HCT116 (cell line): ENCODE measurements at regions not wholly inside any gene's neighbourhood (a gene's known extent, or its start where the extent isn't known, plus 50 kb on each side); places are given as distances from the start of the nearest gene placed in this dataset.

Source experiments
- ATAC-seq: fragments of 200-7000 bp; cut with Tn5 transposase; 2 replicates; pipeline ENCODE4 v1.9.1; 2020; ENCODE audit warnings: mild to moderate bottlenecking, moderate library complexity
- BruUV-seq: library from RNA; stranded (reverse); fragments of 400-500 nt; replicated peaks from 2 replicates; lab custom pipeline; 2021; lab: Mats Ljungman, UMichigan
- CTCF ChIA-PET: fragments of 300-600 bp; sonication (Branson Sonifier 250); formaldehyde crosslinking; loops from one replicate; lab custom pipeline; 2021; ENCODE audit warnings: antibody characterized with exemption; lab: Charles Lee
- POLR2A ChIA-PET: fragments of 300-600, 350-600 bp; sonication (Branson Sonifier 250); formaldehyde crosslinking; loops from one replicate; lab custom pipeline; 2021; ENCODE audit warnings: antibody characterized with exemption; lab: Charles Lee
- RAD21 ChIA-PET, 2 experiments: fragments of 300-600 bp; sonication (Branson Sonifier 250); formaldehyde crosslinking; loops; one replicate each; lab custom pipeline; 2023; ENCODE audit warnings: low total read pairs in 2 of 2; ENCODE audit not compliant: uncharacterized antibody in 2 of 2, unreplicated experiment in 2 of 2, low non-redundant PET in 1 of 2; lab: Charles Lee
- DNase-seq: peaks from one replicate; pipeline ENCODE4 v3.0.0-alpha.2; 2010; ENCODE audit warnings: low read depth, low spot score
- H2AFZ ChIP-seq: fragments of 200-600 bp; shearing (Covaris generic), sonication (generic); 2 replicates; pipeline ENCODE4 v1.6.1; 2017; ENCODE audit warnings: low read depth, mixed run types, mixed read lengths, antibody characterized with exemption, low read length; ENCODE audit not compliant: poor library complexity, severe bottlenecking
- H3K27ac ChIP-seq: 2 replicates; pipeline ENCODE4 v1.5.1; 2012; ENCODE audit warnings: low read depth, low read length
- H3K27me3 ChIP-seq: fragments of 200-600 bp; sonication (generic); 2 replicates; pipeline ENCODE4 v1.6.1; 2016; ENCODE audit warnings: mixed run types, low read length, mixed read lengths; ENCODE audit not compliant: insufficient read depth
- H3K36me3 ChIP-seq, 2 experiments: fragments of 200-500 bp in 1 of 2; fragments of 200-600 bp in 1 of 2; sonication (Bioruptor generic) in 1 of 2; sonication (generic) in 1 of 2; 2 replicates each; pipeline versions ENCODE4 v1.5.1 to v1.6.1; 2014 to 2016; ENCODE audit warnings: low read length in 2 of 2, inconsistent platforms in 1 of 2, mixed read lengths in 1 of 2, mixed run types in 1 of 2; ENCODE audit not compliant: insufficient read depth in 2 of 2, control insufficient read depth in 1 of 2
- H3K4me1 ChIP-seq, 2 experiments: fragments of 200-600 bp in 1 of 2; sonication (generic) in 1 of 2; 2 replicates each; pipeline versions ENCODE4 v1.5.1 to v1.6.1; 2012 to 2017; ENCODE audit warnings: low read length in 2 of 2, inconsistent platforms in 1 of 2, mild to moderate bottlenecking in 1 of 2, mixed read lengths in 1 of 2, mixed run types in 1 of 2, moderate library complexity in 1 of 2; ENCODE audit not compliant: insufficient read depth in 2 of 2, control insufficient read depth in 1 of 2
- H3K4me2 ChIP-seq: fragments of 200-600 bp; sonication (generic); 2 replicates; pipeline ENCODE4 v1.6.1; 2017; ENCODE audit warnings: mixed run types, low read length, mixed read lengths
- H3K4me3 ChIP-seq, 2 experiments: fragments of 200-600 bp in 1 of 2; sonication (generic) in 1 of 2; replicated peaks in 1 of 2; 2 replicates each; pipeline ENCODE4 v1.5.1; 2011 to 2016; ENCODE audit warnings: low read length in 2 of 2, control low read depth in 1 of 2, low read depth in 1 of 2, mild to moderate bottlenecking in 1 of 2, mixed read lengths in 1 of 2, mixed run types in 1 of 2
- H3K79me2 ChIP-seq: fragments of 200-600 bp; sonication (generic); 2 replicates; pipeline ENCODE4 v1.6.1; 2017; ENCODE audit warnings: mild to moderate bottlenecking, mixed run types, low read length, moderate library complexity, mixed read lengths; ENCODE audit not compliant: insufficient read depth
- H3K9ac ChIP-seq: fragments of 200-600 bp; sonication (generic); 2 replicates; pipeline ENCODE4 v1.6.1; 2016; ENCODE audit warnings: low read length, mixed read lengths
- H3K9me2 ChIP-seq: fragments of 200-600 bp; sonication (generic), shearing (Covaris generic); 2 replicates; pipeline ENCODE4 v1.6.1; 2017; ENCODE audit warnings: mixed run types, mild to moderate bottlenecking, moderate library complexity; ENCODE audit not compliant: insufficient read depth
- H3K9me3 ChIP-seq, 2 experiments: fragments of 200-500 bp in 1 of 2; fragments of 200-600 bp in 1 of 2; sonication (Bioruptor generic) in 1 of 2; sonication (generic) in 1 of 2; 2 replicates each; pipeline ENCODE4 v1.6.1; 2014 to 2017; ENCODE audit warnings: low read length in 2 of 2, mixed read lengths in 2 of 2, inconsistent platforms in 1 of 2, low read depth in 1 of 2, mild to moderate bottlenecking in 1 of 2, mixed run types in 1 of 2, moderate library complexity in 1 of 2; ENCODE audit not compliant: control insufficient read depth in 1 of 2, insufficient read depth in 1 of 2
- H4K20me1 ChIP-seq: fragments of 200-600 bp; sonication (generic), shearing (Covaris generic); 2 replicates; pipeline ENCODE4 v1.6.1; 2017; ENCODE audit warnings: mixed run types, mild to moderate bottlenecking, moderate library complexity; ENCODE audit not compliant: insufficient read depth
- CBX3 ChIP-seq: IDR thresholded peaks from 2 replicates; pipeline ENCODE4 v1.6.1; 2012; ENCODE audit warnings: low read depth
- CTCF ChIP-seq, 3 experiments: fragments of 200-600 bp in 1 of 3; sonication (generic) in 1 of 3; IDR thresholded peaks in 2 of 3; conservative IDR thresholded peaks in 1 of 3; 2 replicates each; pipeline ENCODE4 v1.5.1; 2012 to 2017; ENCODE audit warnings: low read depth in 2 of 3, low read length in 2 of 3, antibody characterized with exemption in 1 of 3, borderline replicate concordance in 1 of 3, control low read depth in 1 of 3, mild to moderate bottlenecking in 1 of 3, mixed read lengths in 1 of 3, mixed run types in 1 of 3, moderate library complexity in 1 of 3; ENCODE audit not compliant: insufficient read depth in 1 of 3
- EGR1 ChIP-seq: IDR thresholded peaks from 2 replicates; pipeline ENCODE4 v1.6.1; 2012; ENCODE audit warnings: low read depth
- EZH2 ChIP-seq: fragments of 200-600 bp; sonication (generic); IDR thresholded peaks from 2 replicates; pipeline ENCODE4 v1.6.1; 2017; ENCODE audit warnings: antibody characterized with exemption, mixed run types
- EZH2phosphoT487 ChIP-seq: fragments of 200-600 bp; IDR thresholded peaks from 2 replicates; pipeline ENCODE4 v1.6.1; 2018; ENCODE audit warnings: antibody characterized with exemption, borderline replicate concordance
- JUND ChIP-seq: IDR thresholded peaks from 2 replicates; pipeline ENCODE4 v1.6.1; 2012
- MAX ChIP-seq: IDR thresholded peaks from 2 replicates; pipeline ENCODE4 v1.6.1; 2012
- POLR2A ChIP-seq: IDR thresholded peaks from 2 replicates; pipeline ENCODE4 v1.7.0; 2011; ENCODE audit warnings: borderline replicate concordance; ENCODE audit not compliant: insufficient read depth, insufficient read length; ENCODE audit errors: extremely low read depth
- POLR2AphosphoS5 ChIP-seq: IDR thresholded peaks from 2 replicates; pipeline ENCODE4 v1.6.1; 2011; ENCODE audit warnings: mild to moderate bottlenecking, low read depth, low read length, moderate library complexity
- SIN3A ChIP-seq: IDR thresholded peaks from 2 replicates; pipeline ENCODE4 v1.6.1; 2012; ENCODE audit warnings: low read depth
- SP1 ChIP-seq: IDR thresholded peaks from 2 replicates; pipeline ENCODE4 v1.6.1; 2012; ENCODE audit warnings: low read depth
- TCF7L2 ChIP-seq: IDR thresholded peaks from 2 replicates; pipeline ENCODE4 v1.7.0; 2011; ENCODE audit warnings: borderline replicate concordance, inconsistent platforms; ENCODE audit not compliant: insufficient read depth, insufficient read length; ENCODE audit errors: extremely low read depth
- YY1 ChIP-seq: IDR thresholded peaks from 2 replicates; pipeline ENCODE4 v1.6.1; 2011; ENCODE audit warnings: low read length, low read depth, moderate library complexity, mild to moderate bottlenecking; ENCODE audit not compliant: insufficient replicate concordance; ENCODE audit errors: extremely low read depth
- ZFX ChIP-seq: fragments of 450-650 bp; IDR thresholded peaks from 2 replicates; pipeline ENCODE4 v1.6.1; 2017
- intact Hi-C: fragments of 100-400 bp; cut with micrococcal nuclease; formaldehyde crosslinking; loops from 2 replicates; pipeline ENCODE4 v1.10.0; 2022
- TF ChIP-seq, protein P1 (sequence below): IDR thresholded peaks from 2 replicates; pipeline ENCODE4 v1.6.1; 2012; ENCODE audit warnings: low read depth

DNA sequence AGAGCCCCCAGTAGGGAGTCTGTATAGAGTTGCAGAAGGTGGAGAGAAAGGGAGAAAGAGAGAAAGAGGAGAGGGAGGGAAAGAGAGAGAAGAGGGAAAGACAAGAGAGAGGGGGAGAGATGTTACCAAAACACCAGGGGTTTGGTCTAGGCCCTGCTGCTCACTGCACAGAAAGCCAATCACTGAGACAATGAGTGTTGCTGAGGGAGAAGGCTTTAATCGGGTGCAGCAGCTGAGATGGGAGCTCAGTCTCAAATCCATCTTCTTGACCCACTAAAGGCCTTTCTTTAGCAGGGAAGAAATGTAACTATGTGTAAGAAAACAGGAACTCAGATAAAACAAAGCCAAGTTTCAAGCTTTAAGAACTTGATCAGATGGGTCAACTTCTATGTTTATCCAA, 198.2 kb upstream of the FOXK1 start:
- Histone ChIP-seq H3K27ac (no peak overlapping the region), H3K4me1 (no peaks in the 10 kb centered on the region), H3K9me3 (peaks cover 8 to 14% of the 10 kb centered on the region in 2 experiments; a peak in 3 of 4 replicates), H2AFZ (no peak overlapping the region), H3K36me3 (no peaks in the 10 kb centered on the region), H3K9ac (no peak overlapping the region), H3K9me2 (no peaks in the 10 kb centered on the region), H3K79me2 (no peaks in the 10 kb centered on the region), H4K20me1 (no peaks in the 10 kb centered on the region), H3K4me3 (no peak overlapping the region), H3K27me3 (no peaks in the 10 kb centered on the region), H3K4me2 (no peak overlapping the region)
- DNase-seq (no peak), ATAC-seq (no peak)
- ChIA-PET POLR2A (no interaction called here), CTCF (no interaction called here), RAD21 (no interaction called here)
- TF ChIP-seq EGR1 (no peak), EZH2 (no peak), POLR2A (no peak), SIN3A (no peak), MAX (no peak), SP1 (no peak), YY1 (no peak), ZFX (no peak), JUND (no peak), TCF7L2 (no peak), CBX3 (no peak), POLR2AphosphoS5 (no peak), EZH2phosphoT487 (no peak), CTCF (IDR thresholded peaks at IDR 0.05 in 2 of 3, conservative IDR thresholded peaks at IDR 0.05 in 1 of 3; ENCODE audit: borderline replicate concordance in 1 of 3, insufficient read depth in 1 of 3, low read depth in 2 of 3, low read length in 2 of 3) (no peak)
- TF ChIP-seq, protein P1, sequence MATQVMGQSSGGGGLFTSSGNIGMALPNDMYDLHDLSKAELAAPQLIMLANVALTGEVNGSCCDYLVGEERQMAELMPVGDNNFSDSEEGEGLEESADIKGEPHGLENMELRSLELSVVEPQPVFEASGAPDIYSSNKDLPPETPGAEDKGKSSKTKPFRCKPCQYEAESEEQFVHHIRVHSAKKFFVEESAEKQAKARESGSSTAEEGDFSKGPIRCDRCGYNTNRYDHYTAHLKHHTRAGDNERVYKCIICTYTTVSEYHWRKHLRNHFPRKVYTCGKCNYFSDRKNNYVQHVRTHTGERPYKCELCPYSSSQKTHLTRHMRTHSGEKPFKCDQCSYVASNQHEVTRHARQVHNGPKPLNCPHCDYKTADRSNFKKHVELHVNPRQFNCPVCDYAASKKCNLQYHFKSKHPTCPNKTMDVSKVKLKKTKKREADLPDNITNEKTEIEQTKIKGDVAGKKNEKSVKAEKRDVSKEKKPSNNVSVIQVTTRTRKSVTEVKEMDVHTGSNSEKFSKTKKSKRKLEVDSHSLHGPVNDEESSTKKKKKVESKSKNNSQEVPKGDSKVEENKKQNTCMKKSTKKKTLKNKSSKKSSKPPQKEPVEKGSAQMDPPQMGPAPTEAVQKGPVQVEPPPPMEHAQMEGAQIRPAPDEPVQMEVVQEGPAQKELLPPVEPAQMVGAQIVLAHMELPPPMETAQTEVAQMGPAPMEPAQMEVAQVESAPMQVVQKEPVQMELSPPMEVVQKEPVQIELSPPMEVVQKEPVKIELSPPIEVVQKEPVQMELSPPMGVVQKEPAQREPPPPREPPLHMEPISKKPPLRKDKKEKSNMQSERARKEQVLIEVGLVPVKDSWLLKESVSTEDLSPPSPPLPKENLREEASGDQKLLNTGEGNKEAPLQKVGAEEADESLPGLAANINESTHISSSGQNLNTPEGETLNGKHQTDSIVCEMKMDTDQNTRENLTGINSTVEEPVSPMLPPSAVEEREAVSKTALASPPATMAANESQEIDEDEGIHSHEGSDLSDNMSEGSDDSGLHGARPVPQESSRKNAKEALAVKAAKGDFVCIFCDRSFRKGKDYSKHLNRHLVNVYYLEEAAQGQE, result no peak
- no TSS peak for BruUV-seq
- intact Hi-C loops, result no loop called here
